AG20443 (cell line): ENCODE measurements at regions not wholly inside any gene's neighbourhood (a gene's known extent, or its start where the extent isn't known, plus 50 kb on each side); places are given as distances from the start of the nearest gene placed in this dataset.
"Not testable (repeated sequence)": the region's sequence is repeated elsewhere in the genome, so short reads cannot be mapped to it uniquely, and the experiment has no call there.

Experiments used
- DNase-seq: peaks from one replicate; pipeline ENCODE4 v3.0.0; 2012; ENCODE audit warnings: low spot score, mixed read lengths

DNA sequence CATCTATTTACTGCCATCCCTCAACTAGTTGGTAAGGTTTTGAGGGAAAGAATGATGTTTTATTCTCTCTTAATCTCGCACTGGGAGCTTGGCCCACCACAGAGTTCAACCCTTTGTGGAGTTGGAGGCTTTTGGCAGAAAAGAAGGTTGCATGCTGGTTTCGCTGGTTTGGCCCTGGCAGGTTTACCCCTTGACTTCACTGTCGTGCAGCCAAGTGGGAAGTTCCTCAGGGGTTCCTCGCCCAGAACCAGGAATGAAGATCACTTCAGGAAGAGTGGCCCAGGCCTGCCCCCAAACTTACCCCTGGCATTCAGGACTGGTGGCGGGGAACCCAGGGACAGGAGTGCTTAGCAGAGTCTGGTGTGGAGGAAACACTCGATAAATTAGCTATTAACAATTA is 103.1 kb upstream of the LYZL2 start:
- DNase-seq = no peak

DNA sequence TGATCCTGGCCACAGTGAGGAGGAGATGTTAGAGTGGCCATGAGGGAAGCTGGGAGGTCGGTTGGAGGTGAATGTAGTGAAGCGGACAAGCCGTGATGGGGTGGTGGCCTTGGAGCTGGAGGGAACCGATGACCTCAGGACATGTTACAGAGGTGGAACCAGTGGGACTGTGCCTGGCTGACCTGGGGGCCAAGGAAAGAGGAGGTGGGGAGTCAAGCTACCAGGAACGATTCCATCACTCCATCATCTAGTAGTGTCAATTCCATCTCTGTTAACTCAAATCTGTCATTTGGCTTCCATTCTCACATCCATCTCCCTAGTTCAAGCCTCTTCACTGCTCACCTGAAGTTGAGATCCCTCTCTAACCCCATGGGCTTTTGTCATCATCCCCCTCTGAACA is 102.4 kb upstream of the LYZL2 start:
- DNase-seq = no peak

DNA sequence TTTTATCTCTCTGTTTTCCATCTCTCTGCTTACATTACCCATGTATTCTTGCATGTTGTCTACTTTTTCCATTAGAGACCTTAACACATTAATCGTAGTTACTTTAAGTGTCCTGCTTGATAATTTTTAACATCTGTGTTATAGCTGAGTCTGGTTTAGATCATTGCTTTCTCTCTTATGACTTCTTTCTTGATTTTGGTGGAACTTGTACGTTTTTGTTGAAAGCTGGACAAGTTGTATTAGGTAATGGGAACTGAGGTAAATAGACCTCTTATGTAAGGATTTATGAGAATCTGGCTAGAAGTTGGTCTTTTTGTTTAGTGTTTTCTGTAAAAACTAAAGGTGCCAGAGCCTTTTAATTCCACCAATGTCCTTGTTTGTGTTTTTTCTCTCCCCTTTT is 100.8 kb upstream of the LYZL2 start:
- DNase-seq = no peak

DNA sequence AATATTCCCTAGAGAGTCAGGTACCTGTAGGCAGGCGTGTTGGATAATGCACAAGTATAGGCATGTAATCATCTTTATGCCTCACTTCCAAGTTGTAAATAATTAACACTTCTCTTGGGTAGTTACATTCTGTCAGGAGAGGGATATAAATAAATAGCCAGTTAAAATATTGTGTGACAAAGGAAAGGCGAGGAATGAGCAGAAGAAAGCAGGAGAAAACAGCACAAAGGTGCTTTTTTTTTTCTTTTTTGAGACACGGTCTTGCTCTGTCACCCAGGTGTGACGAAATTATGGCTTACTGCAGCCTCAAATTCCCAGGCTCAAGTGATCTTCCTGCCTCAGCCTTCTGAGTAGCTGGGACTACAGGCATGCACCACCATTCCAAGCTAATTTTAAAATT is 99.2 kb upstream of the LYZL2 start:
- no peak for DNase-seq

DNA sequence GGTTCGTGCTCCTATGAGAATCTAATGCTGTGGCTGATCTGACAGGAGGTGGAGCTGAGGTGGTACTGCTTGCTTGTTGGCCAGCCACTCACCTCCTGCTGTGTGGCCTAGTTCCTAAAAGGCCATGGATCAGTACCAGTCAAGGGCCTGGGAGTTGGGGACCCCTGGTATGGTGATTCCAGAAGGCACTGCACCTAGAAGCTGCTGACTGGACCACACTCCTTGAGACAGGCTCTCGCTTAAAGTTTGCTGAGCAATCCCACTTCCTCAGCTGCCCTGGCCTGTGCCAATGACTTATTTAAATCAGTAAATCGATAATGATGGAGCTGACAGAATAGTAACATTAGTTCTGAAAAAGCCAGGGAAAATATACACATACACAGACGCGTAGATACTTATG is 98.6 kb upstream of the LYZL2 start:
- DNase-seq = no peak

DNA sequence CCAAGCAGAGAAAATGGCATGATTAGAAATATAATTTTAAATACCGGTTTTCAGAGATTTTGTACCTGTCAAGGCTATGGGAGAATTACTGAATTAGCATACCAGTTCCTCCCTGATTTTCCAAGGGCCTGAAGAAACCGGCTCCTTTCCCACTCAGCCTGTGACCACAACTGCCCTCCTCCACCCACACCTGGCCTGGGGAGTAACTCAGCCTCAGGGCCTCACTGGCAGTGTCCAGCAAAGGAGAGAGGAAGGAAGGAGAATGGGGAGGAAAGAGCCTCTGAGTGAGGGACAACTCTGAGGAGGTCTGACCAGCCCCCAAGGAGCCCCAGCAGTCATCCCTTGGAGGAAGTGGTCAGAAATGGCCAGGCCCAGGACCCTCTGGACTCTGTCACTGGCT is 98.0 kb upstream of the LYZL2 start:
- no peak for DNase-seq

DNA sequence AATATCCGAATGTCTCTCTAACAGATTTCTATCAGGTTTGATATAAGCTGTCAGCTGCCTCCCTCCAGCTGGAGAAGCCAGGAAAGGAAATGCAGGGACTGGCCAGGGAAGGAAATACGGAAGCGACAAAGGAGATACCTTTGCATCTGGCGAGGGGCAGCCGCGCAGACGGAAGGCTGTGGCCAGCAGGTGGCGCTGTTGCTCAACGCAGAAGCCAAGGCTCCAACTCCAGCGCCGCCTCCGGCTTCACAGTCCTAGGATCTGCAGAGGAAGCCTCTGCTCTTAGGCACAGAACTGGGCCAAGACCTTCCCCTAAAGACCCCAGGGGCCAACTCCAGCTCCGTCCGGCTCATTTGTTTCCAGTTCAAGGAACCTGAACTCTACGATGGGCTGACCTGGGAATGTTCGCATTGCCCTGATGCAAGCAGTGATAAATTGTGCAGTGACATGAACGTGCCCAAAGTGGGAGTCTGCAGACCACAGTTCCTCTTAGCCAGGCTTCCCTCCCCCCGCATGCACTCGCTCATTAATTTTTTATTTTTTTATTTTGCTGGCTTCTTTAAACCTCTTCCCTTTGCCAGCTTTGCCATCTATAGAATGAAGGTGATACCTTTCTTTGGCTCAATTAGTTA is 97.3 kb upstream of the LYZL2 start:
- peak; percentile 70 for DNase-seq

DNA sequence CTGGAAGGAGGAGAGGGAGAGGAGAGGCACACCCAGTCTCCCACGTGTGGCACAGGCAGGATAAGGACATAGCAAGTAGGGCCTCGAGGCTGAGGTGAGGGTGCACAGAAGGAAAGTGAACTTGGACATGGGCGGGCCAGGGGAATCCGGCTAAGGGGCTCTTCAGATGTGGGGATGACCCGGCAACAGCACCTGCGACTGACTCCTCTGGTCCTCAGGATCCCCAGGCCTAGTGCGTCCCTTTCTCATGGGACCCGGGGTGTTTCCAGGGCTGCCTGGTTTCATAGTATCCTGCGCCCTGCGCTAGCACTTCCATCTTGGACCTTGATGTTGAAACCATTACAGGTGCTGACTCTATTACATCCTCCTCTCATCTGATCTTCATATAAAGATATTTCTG is 96.1 kb upstream of the LYZL2 start:
- DNase-seq = no peak

DNA sequence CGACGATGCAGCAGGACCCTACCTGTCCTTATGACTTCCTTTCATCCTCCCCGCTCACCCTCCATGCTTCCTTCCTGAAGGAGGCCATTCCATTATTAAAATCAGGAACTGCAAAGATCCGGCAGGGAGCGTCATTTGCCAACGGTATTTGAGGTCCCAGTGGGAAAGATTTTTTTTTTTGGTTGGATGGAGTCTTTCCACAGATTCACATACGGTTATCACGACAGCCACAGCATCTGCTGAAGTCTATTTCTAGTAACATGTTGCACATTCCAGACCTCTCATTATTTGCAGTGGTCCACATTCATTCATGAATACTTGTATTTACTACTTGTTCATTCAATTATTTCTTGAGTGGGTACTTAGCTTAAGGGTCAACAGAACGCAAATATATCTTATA is 94.7 kb upstream of the LYZL2 start:
- no peak for DNase-seq

DNA sequence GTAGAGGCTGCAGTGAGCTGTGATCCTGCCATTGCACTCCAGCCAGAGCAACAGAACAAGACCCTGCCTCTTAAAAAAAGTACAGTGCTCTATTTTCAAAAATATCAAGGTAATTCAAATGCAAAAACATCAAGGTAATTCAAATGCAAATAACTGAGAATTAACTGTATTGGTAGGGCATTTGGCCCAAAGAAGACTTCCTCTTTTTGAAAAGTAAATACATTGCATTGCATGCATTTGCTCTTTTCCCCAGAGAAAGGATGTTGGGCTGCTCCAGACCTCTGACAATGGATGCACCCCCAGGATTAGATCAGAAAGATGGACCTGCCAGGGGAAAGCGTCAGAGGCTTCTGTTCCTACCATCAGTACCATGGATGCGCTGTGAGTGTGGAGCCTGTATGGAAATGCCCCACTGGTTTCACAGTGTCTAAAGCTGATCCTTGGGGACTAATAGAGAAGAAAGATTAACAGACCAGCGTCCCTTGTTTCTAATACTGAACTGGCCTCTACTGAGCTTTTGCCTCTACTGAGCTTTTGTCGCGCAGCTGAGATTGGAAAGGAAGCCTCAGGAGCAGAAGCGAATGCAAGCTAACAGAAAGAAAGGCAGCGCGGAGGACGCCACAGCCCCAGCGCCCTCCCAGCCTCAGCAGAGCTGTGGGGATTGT is 93.5 kb upstream of the LYZL2 start:
- no peak for DNase-seq

DNA sequence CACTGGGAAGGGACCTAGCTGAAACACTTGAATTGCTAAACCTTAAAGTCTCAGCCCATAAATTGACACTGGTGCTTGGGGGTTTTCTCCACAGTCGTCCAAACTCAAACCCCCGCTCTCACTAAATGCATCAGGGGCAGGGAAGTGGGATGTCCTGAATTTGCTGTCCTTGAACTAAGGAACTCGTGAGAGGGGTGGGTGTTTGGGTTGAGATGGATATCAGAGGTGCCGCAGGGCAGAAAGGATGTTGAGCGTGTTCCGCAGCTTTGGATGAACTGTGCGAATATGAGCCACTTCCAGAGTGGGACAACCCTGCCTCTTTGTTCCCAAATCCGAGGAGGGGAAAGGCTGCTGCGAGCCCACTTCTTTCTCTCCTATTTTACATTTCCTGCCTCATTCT is 90.3 kb upstream of the LYZL2 start:
- no peak for DNase-seq

DNA sequence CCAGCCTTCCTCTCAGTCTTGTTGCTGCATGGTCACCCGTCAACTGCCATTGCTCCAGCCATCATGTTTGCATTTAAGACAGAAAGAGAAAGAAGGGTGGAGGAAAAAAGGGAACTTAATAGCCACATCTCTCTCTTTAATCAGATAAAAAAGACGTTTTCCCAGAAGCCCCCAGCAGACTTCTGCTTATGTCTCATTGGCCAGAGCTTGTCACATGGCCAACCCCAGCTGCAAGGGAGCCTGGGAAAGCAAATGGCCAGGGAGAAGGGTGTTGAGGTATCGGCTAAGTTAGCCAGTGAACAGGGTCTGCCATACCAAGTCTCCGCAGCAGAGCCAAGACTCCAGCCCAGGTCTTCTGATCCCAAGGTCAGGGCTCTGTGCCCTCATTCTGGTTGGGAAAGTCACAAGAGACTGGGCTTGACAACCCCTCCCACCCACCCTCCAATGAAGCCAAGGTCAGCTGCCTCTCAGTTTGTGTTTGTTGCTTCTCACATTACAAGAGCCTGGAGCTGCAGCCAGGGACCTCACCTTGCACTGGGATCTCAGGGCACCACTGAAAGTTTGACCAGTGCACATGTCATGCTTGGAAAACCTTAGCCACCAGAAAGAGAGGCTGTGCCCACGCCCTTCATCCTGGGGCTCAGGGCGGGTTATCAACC is 80.3 kb upstream of the LYZL2 start:
- no peak for DNase-seq

DNA sequence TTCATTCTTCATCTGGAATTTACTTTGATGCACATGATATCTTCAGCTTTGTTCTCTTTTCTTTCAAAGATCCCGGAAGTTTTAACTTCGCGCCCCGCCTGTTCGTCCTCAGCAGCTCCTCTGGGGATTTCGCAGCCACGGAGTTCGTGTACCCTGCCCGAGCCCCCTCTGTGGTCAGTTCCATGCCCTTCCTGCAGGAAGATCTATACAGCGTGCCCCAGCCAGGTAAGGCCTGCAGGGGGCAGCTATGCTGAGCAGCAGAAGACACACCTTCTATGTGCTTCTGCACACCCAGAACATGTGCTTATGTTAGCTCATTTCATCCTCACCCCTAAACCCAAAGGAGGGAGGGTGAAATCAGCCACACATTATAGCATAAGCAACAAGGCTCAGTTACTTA is 79.7 kb upstream of the LYZL2 start:
- DNase-seq = no peak

DNA sequence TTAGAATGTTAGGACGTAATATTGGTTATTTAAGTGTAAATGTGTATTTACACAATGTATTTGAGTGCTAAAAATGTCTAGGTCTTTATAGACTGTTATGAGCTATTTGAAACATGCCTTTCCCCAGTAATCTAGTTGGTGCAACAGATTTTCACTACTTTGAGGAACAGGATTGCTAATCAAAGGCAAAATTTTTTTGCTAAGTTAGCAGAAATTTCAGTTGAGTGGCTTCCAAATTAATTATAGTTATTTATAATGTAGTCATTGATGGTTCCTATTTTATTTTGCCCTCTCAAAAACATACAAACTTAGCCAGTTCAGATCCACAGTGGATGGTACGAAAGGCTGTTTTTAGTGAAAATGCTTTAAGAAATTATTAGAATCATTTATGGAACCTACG is 78.7 kb upstream of the LYZL2 start:
- no peak for DNase-seq

DNA sequence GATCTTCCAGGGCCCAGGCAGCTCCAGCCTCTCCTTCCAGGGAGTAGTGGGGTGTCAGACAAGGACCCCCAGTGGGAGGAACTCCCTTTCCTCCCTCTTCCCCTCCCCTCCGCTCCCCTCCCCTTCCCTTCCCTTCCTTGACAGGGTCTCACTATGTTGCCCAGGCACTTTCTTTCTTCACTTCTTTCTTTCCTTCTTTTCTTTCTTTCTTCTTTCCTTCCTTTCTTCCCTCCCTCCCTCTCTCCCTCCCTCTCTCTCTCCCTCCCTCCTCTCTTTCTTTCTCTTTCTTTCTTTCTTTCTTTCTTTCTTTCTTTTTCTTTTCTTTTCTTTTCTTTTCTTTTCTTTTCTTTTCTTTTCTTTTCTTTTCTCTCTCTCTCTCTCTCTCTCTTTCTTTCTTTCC is 76.6 kb upstream of the LYZL2 start:
- DNase-seq = not testable (repeated sequence)

DNA sequence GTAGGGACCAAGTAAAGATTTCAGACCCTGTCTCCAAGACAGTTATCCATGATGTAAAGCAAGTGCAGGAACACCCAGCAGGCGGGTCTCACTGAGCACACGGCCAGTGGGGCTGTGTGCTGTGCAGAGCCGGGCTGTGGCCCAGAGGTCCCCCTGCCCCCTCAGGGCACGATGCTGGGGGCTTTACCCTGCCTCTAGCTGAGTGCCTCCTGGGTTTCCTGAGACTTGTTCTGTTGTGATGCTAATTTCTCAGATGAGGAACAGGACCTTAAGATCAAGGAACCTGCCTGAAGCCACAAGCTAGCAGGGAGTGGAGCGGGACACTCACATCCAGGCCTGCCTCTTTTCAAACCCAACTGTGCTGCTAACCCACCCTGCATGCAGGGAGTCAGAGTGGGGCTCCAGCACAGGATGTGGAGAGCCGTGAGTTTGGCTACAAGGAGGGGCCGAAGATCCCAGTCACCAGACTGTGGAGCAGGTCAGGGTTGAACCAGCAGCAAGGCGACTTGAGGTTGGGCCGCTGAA is 76.1 kb upstream of the LYZL2 start:
- no peak for DNase-seq

DNA sequence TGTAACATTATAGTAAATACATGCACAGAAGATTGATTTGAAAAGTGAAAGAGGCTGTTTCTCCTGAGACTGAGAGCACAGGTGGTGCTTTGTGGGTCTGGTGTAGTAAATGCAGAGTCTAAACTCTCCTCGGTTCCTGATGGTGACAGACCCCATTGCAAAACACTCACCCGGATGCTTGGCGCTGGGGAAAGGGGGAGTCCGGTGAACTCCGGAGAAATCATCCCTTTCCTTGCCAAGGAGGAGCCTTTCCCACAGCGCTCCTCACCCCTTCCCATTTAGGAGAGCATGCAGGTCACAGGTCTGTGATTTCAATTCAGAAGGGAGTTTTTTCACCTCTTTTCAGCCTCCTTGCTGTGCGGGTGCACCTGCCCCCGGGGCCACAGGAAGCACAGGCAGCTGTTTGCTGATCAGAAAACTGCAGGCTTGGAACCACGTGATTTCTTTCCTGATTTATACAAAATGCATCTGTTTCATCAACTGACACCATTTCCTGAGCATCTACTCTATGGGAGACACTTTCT is 75.6 kb upstream of the LYZL2 start:
- DNase-seq = no peak

DNA sequence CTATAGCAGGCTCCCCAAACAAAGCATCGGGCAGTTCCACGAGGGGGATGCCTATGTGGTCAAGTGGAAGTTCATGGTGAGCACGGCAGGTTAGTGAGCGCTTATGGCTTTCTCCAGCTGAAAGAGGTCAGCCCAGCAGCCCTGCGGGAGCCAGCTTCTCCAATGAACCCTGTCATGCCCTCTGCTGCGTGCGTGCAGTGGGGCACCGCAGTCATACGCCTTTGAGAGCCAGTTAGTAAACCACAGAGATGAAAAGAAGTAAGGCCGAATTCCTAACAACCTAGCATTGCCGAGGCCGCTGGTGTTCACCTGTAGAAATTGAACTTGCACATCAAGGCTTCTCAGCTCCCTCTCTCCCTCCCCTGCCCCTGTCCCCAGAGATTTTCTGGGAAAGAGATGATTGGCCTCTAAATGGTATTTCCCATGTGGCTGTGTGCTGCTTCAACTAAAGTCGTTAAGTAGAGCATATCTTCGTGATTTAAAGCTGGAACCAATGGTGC is 75.1 kb upstream of the LYZL2 start:
- not testable (repeated sequence) for DNase-seq

DNA sequence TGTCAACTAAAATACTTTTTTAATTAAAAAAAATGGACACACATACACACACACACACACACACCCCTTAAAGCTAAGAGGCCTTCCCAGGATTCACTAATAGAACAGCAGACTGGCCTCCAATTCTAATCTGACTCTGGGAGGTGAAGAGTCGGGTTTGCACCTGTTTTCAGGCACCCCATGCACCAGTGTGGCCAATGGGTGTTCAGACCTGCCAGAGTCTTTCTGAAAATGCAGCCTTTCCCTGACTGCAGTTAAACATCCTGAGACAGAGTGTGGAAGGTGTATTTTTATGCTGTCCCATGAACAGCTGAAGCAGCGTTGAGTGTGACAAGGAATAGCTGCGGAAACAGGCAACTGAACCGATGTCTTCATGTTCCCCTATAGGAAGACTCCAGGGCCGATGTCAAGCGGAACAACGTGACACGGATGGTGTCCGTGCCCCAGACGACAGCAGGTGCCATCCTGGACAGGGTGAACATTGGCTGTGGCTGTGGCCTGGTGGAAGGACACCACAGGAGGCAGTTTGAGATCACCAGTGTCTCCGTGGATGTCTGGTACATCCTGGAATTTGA is 74.6 kb upstream of the LYZL2 start:
- DNase-seq = no peak

DNA sequence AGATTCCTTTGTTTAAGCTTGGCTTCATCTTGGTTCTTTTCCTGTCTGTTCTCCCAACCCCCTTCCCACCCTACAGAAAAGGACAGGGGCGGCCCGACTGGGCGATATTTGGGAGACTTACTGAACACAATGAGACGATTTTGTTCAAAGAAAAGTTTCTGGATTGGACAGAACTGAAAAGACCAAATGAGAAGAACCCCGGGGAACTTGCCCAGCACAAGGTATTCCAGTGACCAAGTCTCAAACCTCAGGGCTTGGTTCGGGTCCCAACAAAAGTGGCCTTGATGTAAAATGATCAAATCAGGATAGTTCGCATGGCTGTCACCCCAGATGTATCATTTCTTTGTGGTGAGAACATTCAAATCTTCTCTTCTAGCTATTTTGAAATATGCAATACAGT is 73.9 kb upstream of the LYZL2 start:
- DNase-seq = not testable (repeated sequence)

DNA sequence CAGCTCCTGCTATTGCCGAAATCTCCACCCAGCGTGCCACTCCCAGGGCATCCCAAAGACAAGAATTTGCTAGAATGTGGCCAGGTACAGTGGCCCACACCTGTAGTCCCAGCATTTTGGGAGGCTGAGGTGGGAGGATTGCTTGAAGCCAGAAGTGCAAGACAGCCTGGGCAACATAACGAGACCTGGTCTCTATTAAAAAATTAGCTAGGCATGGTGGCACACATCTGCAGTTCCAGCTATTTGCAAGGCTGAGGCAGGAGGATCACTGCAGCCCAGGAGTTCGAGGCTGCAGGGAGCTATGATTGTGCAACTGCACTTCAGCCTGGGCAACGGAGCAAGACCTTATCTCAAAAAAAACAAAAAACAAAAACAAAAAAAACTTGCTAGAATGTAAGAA is 73.3 kb upstream of the LYZL2 start:
- no peak for DNase-seq

DNA sequence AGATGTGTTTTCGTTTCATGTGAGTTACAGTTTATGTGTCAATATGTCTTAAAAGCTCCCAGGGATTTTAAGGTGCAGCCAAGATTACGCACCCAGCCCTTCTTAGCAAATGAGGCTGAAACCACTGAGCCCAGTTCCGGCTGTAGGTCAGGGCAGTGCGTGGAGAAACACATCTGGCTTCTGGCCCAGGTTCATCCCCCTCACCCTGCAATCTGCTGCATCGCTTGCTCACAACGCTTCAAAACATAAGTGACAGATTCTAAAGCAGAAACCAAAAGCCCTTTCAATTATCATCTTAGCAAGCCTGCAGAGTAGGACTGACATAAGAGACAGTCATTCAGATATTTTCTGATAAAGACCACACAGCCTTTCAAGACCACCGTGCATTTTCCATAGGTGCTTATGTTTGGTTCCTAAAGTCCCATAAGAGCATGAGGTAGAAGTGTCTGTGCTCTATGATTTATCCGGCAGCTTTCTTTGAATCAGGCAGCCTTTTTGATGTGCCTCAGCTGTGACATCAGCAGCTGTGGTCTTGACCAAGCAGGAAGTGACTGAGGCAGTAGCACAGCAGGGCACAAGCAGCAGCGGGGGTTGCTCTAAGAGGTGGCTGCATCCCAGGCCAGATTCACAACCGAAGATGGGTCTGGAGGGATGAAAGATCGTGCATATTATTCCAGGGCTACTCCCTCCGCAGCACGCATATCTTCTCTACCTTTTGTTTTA is 72.1 kb upstream of the LYZL2 start:
- DNase-seq = peak; percentile 22
